ENCODE measurements at regions not wholly inside any gene's neighbourhood (a gene's known extent, or its start where the extent isn't known, plus 50 kb on each side); places are given as distances from the start of the nearest gene placed in this dataset.

- no peak for FAIRE-seq
Observed at GRCh38 chr3:168427835-168428475, 332.2 kb upstream of the GOLIM4 start.

DNA sequence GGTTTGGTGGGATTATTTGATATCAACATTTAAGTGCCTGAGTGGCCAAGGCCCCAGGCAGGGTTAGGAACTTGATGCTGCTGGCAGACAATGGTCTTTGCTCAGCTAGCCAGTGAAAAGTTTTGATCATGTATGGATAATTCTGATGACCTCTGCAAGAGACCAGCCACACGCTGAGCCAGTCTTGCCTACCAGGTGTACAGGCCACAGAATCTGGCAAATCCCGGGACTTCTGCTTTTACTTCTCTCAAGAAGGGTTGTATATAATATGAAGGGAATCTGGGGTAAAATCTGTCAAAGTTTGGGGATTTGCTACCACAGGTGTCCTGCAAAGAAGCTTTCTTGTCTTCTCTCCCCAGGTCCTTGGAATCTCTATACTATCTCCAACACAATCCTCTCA lies 331.4 kb upstream of the GOLIM4 start:
- FAIRE-seq, result no peak

GRCh38 chr3:168425936-168426595 lies 330.3 kb upstream of the GOLIM4 start:
- FAIRE-seq, result no peak

DNA sequence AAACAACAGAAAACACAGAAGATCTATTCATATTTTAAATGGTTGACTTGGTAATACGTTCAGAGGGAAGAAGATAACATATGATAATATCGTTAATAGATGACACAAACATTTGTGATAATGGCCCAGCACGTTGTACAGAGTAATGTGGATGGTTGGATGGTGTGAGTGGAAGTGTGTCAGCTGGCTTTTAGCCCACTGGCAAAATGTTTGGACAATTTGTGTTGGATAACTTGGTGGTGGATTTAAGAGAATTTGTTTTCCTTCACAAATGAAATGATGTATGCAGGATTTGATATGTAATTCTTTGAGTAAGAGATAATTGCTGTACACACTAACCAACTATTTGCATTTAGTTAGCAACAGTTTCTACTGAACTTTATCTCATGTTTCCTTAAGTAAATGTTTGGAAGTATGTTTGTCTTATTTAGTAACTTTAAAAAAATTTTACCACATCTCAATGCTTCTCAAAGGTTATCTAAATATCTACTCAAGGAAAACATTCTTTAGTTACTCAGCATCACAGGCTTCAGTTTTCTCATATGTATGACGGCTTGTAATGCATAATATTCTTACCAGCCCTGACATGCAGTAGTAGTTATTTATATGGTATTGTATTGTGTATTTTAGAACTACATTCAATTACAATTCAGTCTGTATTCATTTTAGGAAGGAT lies 328.5 kb upstream of the GOLIM4 start:
- FAIRE-seq, result no peak

GRCh38 chr3:168422843-168423242 lies 327.1 kb upstream of the GOLIM4 start:
- FAIRE-seq, result no peak

GRCh38 chr3:168419091-168419490 lies 323.4 kb upstream of the GOLIM4 start:
- peak; percentile 13 for FAIRE-seq

DNA sequence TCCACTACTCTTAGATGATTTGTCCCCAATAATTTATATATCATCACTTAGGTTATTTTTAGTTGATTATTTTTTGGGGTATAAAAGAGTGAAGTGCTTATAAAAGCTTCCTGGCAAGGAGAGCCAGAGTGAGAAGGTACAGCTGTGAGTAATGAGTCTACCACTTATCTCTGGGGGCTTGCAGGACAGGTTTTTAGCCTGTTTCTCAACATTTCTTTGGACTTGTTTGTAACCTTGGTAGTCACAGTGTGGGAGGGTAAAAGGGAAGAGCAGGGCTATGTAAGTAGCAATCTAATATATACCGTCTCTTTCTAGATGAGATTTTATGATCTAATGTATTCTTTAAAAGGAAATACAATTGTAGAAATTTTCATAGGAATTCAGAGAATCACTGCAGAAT lies 321.3 kb upstream of the GOLIM4 start:
- FAIRE-seq, result no peak

GRCh38 chr3:168416446-168416845 lies 320.7 kb upstream of the GOLIM4 start:
- no peak for FAIRE-seq

DNA sequence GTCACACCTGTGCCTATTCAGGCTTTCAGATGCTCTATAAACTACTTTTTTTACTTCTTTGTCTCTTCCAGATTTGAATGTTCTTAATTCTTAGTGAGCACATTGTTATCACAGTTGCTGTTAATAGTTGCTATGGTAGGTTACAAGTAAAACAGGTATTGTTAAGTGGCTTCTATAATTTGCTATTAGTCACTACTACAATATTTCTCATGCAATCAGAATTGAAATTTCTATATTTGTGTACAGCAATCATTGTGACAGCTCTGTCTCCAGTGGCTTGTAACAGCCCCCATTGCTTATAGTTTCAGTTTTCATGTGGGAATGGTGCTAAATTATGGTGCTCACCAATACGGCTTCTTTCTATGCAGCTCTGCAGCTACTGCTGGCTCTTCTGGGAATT lies 318.4 kb upstream of the GOLIM4 start:
- FAIRE-seq, result peak; percentile 5

DNA sequence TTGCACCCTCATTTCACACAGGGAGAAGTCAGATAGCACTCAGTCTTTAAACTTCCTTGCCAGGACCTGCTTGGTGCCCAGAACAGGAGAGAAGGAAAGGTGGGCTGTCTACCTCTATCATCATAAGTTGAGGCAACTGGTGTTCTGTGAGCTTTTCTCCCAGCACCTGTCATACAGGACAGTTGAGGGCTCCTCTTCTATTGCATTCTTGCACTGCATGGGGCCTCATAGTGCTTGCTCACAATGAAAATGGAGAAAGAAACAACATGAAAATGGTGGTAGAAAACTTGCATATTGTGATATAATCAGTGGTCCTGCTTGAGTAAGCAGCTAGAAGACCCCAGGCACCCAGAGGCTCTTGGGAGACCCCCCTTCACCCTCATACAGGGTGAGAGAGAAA lies 311.7 kb upstream of the GOLIM4 start:
- no peak for FAIRE-seq

DNA sequence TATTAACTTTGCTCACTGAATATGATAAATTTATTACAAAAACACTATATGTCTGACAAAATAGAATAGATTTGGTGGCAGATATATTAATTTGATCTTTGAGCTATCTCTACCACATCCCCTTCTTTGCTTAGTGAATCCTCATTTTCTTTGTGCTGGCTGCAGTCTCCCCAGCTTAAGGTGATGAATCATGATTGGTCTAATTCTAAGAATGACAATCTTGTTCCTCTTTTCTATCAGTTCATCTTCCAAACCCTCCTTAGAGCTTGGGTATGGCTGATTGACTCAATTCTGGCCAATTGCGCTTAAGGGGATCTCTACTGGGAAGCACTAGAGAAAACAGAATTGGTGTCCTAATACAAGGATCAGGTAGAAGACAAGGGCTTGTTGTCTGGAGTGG lies 309.6 kb upstream of the GOLIM4 start:
- FAIRE-seq, result no peak

DNA sequence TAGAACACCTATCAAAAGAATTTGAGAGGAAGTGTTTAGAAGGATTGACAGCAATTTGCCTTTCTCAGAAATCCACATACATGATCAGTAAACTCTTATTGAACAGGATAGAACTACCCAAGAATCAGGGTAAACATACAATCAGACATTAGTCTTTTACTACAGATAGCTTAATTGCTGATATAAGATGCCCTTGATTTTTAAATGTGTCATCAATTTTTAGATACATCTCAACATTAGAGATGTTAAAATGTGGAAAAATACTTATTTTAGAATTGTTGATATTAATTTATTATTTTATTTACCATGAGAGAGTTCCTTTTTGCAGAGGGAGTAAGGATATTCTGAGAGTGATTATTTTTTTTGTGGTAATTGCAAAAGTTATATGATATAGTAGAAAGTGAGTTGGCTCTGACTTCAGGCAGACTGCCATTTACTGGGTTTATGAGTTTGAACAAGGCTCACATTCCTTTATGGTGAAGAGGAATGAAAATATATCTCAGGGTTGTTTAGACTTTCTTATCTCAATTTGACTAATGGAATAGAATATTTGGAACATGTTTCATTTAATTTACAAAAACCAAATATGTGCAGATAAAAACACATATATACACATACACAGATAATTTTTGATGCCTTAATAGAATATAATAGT lies 302.8 kb upstream of the GOLIM4 start:
- no peak for FAIRE-seq

GRCh38 chr3:168396861-168397260 lies 301.1 kb upstream of the GOLIM4 start:
- no peak for FAIRE-seq

DNA sequence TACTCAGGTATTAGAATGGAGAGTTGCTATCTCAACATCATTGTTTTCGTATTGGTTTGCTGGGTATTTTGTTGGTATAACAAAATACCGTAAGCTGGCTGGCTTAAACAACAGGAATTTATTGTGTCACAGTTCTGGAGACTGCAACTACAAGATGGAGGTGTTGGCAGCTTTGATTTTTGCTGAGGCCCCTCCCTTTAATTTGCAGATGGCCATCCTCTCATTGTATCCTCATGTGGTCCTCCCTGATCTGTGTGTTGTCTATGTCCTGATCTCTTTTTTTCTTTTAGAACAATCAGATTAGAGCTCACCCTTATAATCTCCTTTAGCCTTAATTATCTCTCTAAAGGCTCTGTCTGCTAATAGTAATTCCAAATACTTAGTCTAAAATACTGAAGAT lies 299.8 kb upstream of the GOLIM4 start:
- no peak for FAIRE-seq

GRCh38 chr3:168394439-168394838 lies 298.7 kb upstream of the GOLIM4 start:
- no peak for FAIRE-seq

- no peak for FAIRE-seq
Observed at GRCh38 chr3:168386301-168386700, 290.6 kb upstream of the GOLIM4 start.

- no peak for FAIRE-seq
Observed at GRCh38 chr3:168384990-168385389, 289.3 kb upstream of the GOLIM4 start.

DNA sequence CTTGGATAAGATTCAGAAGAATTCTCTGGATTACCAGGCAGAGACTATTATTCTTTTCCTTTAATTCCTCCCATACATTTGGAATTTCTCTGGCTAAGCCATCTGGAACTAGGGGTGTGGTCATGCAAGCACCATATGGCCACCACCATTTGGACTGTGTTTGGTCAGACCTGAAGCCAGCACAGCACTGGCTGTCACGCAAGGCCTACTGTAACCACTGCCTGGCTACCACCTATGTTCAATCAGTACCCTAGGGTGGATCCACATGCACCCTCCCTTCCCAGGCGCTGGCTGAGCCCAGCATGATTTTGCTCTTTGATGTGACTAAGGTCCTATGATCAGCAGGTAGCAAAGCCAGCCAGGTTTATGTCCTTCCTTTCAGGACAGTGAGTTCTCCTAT lies 287.8 kb upstream of the GOLIM4 start:
- no peak for FAIRE-seq

- FAIRE-seq, result no peak
Observed at GRCh38 chr3:168371846-168372245, 276.1 kb upstream of the GOLIM4 start.

DNA sequence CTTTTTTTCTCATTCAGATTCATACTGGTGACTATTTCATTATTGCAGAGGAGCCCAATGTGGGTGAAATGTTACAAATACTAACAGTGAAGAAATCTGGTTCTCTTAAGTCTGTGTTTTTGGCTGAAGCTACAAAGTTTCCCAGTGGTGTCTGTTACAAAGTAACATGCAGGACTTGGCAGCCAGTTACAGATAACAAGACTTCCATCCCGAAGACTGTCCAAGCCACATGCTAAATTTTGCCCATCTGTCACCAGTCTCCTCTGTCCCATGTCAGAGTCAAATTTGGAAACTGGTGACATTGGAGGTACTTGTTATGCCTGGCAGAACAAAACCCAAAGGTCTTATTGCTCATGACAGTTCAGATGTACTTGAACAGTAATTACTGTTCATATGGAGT lies 269.2 kb upstream of the GOLIM4 start:
- FAIRE-seq, result no peak

GRCh38 chr3:168362661-168363247 lies 267.0 kb upstream of the GOLIM4 start:
- FAIRE-seq, result no peak

GRCh38 chr3:168362156-168362555 lies 266.4 kb upstream of the GOLIM4 start:
- no peak for FAIRE-seq

GRCh38 chr3:168360993-168361392 lies 265.3 kb upstream of the GOLIM4 start:
- no peak for FAIRE-seq

Data from islet of Langerhans (tissue), 1 donor.